T-helper 2 cell (primary cell): ENCODE measurements at regions not wholly inside any gene's neighbourhood (a gene's known extent, or its start where the extent isn't known, plus 50 kb on each side); places are given as distances from the start of the nearest gene placed in this dataset.
"Not testable (repeated sequence)": the region's sequence is repeated elsewhere in the genome, so short reads cannot be mapped to it uniquely, and the experiment has no call there.

Source experiments
- DNase-seq, 5 experiments: peaks; one replicate each; pipeline versions ENCODE4 v3.0.0 to v3.0.0-alpha.2; 2012 to 2022

DNA sequence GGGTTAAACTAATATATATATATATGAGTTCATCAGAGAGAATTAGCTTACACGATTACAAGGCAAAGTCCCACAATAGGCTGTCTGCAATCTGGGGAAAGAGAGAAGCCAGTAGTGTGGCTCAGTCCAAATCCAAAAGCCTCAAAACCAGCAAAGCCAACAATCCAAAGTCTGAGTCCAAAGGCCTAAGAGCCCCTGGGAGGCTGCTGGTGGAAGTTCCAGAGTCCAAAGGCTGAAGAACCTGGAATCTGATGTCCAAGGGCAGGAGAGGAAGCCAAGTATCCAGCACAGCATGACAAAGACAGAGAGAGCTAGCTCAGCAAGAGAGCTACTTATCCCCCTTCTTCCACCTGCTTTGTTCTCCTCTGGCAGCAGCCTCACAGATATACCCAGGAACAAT lies 274.7 kb upstream of the ID4 start:
- DNase-seq = no peak

DNA sequence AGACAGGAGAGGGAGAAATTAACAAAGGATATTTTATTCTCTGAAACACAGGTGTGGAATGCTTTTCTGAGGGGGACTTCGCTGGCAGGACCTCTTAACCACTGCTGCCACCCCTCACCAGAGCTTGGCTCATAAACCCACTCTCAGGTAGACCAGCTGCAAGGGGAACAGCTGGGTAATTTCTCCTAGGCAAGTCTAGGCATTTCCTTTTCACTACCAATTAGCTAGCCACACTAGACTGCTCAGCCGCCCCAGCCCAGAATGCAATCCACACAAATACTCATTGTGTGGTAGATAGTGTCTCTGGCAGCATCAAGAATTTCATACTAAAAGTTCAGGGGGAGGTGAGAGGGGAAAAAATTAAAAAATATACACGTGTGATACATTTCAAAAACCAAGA lies 267.6 kb upstream of the ID4 start:
- no peak for DNase-seq

DNA sequence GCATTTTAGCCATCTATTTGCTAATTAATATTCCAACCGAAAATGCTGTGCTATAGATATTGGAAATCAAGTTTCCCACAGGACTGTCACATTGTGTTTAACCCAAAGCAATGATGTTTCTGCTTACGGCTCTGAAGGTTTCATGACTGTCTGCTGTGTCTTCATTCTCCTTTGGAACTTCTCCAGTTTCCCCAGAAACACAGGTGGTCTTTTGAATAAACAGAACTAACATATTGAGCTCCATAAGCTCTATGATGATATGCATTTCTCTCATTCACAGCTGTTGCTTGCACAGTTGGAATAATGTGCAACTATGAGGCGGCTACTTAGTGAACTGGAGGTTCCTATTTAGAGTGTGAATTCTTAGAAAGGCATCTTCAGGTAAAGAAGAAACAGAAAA lies 266.0 kb upstream of the ID4 start:
- no peak for DNase-seq

DNA sequence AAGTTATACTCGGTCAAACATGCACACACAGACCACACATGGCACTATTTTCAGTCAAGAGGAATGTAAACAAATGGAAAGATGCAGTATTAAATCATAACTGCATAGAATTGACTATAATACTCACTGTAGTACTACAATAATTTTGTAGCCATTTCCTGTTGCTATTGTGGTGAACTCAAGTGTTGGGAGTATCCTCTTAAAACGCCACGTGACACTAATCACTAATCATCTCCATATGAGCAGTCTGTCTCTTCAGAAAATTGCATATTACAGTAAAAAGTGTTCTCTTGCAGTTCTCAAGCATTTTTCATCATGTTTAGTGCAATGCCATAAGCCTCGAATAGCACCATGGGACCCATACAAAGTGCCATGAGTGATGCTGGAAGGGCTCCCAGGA lies 258.7 kb upstream of the ID4 start:
- no peak for DNase-seq

DNA sequence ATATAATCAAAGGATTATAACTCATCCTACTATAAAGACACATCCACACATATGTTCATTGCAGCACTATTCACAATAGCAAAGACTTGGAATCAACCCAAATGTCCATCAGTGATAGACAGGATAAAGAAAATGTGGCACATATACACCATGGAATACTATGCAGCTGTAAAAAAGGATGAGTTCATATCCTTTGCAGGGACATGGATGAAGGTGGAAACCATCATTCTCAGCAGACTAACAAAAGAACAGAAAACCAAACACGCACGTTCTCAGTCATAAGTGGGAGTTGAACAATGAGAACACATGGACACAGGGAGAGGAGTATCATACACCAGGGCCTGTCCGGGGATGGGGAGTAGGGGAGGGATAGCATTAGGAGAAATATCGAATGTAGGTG lies 253.0 kb upstream of the ID4 start:
- DNase-seq = not testable (repeated sequence)

DNA sequence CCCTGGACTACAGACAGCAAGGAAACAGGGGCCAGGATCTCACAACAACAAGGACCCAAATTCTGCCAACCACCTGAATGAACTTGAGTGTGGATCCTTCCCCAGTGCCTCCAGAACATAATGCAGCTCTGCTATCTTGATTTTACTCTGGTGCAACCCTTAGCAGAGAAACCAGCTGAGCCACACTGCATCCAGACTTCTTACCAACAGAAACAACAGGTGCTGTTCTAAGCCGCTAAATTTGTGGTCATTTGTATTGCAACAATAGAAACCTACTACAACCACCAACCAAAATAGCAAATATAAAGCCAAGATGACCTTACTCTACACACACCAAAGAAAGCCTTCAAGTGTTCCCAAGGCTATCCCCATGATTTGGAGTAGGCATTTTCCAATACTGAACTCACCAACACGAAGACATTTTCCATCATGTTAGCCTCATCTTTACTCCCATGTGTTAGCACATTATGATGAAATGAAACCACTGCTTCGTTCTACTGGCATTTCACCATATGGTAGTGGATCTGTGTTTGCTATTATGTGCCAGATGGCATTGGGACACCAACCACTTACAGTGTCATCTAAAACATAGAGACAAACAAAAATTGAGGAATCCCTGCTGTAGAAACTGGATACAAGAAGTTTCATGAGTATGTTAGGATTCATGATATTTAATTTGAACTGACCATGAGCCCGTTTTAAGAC lies 249.8 kb upstream of the ID4 start:
- no peak for DNase-seq

DNA sequence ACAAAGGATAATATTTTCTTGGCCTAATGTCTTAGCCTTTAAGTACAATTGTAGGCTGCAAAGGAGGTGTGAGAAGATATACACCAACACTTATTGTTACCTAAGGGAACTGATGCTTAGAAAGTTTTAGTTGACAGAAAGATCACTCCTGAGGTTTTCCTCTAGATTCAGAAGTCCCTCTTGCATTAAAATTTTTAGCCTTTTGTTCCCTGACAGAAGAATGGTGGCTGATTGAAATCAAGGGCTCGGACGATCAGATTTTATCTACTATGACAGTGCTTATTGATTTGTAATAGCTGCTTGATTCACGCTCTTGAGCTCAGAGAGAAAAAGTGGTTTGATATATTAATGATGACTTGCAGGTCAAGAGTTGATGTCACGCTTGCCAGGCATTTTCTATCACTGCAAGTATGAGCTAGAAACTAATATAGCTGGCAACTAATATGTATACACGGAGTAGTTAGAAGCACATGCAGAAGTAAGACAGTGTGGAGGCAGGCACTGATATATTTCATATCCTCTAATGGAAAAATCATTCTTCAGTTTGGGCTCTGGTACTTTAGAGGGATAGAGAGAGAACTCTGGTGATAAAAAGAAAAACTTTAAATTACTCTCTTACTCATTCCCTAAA lies 246.6 kb upstream of the ID4 start:
- no peak for DNase-seq

DNA sequence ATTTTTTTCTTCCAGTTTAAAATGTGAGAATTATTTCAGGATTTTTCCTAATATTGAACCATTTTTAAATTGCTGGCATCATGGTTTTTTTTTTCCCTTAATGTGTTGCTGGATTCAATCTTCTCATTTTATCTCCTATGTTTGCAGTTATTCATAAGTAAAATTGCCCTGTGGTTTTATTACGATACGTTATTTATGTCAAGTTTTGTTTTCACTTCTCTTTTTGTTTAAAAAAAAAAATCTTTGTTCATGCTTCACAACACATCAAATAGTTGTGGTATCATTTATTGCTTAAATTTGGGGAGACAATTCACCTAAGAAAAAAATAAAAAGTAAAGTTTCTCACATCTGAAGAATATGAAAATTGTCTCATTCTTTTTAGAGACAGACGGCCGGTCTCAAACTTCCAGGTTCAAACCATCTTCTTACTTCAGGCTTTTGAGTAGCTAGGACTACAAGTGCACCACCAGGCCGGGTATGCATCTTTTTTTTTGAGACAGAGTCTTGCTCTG lies 239.3 kb upstream of the ID4 start:
- DNase-seq = no peak

DNA sequence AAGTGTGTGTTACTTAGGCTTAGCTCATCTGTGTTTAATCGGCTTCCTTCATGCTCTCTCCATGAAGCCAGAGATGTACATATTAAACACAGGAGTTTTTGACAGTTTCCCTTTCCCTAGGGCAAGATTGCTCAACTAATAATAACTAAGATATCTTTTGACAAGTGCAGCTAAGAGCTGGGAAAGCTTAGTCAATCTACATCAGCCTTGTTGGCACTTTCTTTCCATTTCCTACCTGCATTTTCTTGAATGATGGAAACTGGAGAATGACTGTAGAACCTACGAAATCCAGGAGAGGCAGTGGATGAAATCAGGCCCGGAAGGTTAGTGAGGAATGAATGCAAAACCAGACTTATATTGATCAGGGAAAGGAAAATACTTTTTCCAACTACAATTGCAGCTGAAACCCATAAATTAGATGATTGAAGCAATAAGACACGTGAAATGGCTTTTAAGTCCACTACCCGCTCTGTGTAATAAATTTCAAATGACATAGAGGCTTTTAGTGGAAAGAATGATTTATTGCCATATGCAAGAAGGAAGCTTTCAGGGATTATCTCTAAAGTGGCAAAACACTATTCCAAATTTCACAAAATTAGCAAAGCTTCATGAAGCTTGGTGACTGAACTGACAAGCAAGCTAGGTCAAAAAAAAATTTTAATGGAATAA lies 237.2 kb upstream of the ID4 start:
- no peak for DNase-seq

DNA sequence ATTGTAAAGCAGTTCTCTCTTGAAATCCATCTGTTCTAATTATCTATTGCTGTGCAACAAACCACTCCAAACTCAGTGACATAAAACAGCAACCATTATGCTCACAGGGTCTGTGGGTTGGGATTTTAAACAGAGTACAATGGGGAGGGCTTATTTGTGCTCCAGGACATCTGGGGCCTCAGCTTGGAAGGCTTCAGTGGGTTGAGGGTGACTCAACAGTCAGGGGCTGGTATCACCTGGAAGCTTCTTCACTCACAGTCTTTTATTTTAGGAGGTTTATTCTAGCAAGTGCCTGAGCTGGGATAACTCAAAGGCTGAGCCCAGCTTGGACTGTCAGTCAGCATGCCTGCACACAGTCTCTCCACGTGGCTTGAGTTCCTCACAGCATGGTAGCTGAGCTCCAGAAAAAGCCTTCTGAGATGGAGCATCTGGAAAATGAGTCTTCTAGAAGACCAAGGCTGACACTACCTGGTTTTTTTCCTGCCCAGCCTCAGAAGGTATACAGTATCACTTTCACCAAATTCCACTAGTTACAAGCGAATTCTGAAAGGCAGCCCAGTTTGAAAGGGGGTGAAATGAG lies 234.6 kb upstream of the ID4 start:
- DNase-seq = no peak

DNA sequence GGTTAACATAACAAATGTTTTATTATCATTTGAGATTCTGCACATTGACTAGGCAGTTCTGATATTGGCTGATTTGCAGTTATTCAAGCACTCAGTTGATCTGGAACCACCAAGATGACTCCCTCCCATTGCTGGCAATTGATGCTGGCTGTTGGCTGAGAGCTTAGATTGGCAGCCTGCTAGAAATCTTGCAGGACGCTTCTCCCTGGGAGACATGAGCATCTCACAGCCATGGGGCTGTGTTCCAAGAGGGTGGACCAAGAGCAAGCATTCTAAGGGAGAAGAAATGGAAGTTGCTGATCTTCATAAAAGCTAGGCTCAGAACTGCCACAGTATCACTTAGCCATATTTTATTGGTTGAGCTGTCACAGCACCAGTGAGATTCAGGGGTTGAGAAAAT lies 233.4 kb upstream of the ID4 start:
- DNase-seq = no peak

DNA sequence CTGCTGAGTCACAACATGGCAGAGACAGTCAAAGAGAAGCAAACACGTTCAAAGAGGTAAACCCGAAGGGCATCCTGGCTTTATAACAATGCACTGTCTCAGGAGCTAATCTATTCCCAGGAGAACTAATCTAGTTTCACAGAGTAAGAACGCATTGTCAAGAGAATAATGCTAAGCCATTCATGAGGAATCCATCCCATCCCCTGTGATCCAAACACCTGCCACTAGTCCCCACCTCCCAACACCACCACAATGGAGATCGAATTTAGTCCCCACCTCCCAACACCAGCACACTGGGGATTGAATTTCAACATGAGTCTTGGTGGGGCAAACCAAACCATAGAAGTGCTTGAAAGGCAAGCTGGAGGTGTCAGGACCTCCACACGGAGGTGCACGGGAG lies 231.5 kb upstream of the ID4 start:
- DNase-seq = no peak

DNA sequence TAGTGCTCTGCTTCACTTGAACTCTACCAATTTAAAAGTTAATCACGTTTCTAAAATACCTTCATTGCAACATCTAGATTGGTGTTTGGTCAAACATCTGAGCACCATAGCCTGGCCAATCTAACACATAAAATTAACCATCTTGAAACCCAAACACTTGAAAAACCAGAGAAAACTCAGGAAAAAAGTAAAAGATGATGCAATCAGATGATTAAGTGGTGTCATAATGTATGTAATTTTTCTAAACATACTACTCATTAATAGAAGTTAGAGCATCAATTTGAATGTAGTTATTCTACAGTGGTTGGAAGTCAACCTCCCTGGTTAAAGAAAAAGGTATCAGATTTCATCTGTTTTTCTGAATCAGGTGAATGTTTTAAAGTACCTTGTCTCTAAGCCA lies 228.6 kb upstream of the ID4 start:
- DNase-seq = no peak

DNA sequence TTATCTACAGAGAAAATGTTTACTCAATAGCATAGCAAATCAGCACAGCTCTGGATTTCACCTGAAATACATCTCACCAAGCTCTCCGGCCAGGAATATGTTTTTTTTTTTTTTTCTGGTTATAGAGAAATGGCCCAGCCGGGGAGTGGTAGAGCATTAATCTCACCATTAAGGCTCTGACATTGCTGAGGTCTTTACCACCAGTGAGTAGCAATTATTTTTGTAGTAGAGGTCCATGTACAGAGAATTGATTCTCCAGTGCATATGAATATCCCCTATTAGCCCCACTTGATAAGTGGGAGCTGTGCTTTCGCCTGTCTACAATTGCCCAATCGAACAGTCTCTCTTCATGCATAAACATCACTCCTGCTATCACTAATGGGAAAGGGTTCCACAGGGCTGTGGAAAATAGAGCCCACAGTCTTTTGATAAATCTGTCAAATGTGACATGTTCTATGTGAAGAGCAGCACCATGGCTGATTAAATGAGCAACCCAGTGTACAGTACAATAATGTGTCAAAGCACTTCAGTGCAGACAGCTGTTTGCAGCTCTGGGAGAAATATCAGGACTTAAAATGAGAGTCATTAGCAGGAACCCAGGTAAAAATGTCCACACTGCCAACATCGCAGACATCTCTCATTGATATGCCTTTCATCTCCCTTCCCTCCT lies 227.1 kb upstream of the ID4 start:
- no peak for DNase-seq

DNA sequence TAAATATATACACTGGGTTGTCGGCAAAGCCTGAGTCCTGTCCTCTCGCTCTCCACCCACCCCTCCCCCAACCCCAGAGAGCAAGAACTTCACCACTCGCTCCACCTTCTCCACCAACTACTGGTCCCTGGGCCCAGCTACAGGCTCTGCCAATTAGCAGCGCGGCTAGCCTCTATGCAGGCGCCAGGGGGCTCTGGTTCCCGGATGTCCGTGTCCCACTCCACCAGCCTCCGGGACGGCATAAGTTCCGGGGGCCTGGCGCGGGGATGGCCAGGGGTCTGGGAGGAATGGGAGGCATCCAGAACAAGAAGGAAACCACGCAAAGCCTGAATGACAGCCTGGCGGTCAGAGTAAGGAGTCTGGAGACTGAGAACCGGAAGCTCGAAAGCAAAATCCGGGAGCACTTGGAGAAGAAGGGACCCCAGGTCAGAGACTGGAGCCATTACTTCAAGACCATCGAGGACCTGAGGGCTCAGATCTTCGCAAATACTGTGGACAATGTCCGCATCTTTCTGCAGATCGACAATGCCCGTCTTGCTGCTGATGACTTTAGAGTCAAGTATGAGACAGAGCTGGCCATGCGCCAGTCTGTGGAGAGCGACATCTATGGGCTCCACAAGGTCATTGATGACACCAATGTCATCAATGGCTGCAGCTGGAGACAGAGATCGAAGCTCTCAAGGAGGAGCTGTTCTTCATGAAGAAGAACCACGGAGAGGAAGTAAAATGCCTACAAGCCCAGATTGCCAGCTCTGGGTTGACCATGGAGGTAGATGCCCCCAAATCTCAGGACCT lies 224.3 kb upstream of the ID4 start:
- not testable (repeated sequence) for DNase-seq

DNA sequence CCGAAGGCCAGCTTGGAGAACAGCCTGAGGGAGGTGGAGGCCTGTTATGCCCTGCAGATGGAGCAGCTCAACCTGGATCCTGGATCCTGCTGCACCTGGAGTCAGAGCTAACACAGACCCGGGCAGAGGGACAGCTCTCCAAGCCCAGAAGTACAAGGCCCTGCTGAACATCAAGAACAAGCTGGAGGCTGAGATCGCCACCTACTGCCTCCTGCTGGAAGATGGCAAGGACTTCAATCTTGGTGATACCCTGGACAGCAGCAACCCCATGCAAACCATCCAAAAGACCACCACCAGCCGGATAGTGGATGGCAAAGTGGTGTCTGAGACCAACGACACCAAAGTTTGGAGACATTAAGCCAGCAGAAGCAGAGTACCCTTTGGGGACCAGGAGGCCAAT lies 223.5 kb upstream of the ID4 start:
- DNase-seq = no peak

DNA sequence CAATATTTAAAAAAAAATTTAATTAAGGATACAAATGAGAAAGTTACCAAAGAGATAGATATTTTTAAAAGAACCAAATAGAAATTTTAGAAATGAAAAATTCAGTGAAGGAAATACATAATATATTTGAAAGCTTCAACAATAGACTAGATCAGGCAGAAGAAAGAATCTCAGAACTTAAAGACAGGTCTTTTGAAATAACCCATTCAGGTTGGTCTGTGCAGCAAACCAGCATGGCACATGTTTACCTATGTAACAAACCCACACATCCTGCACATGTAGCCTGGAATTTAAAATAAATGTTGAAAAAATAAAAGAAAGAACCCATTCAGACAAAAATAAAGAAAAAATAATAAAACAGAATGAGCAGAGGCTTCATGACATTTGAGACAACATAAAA lies 221.1 kb upstream of the ID4 start:
- DNase-seq = no peak

DNA sequence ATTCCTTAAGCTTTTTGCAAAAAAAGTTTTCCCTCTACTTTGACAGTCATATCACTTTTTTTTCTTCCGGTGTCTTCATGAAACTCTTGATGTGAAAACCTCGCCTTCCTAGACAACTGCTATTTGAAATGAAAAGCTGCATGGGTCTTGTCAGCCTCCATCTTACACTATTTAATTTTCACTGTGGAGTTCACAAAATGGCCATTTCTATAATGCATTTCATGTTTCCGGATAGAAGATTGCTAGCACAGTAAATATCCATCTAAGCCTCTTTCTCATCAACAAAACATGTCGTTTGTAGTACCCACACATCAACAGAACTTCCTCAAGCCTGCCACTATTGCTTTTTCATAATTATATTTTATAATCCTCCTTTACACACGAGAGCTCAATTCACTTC lies 204.9 kb upstream of the ID4 start:
- no peak for DNase-seq

DNA sequence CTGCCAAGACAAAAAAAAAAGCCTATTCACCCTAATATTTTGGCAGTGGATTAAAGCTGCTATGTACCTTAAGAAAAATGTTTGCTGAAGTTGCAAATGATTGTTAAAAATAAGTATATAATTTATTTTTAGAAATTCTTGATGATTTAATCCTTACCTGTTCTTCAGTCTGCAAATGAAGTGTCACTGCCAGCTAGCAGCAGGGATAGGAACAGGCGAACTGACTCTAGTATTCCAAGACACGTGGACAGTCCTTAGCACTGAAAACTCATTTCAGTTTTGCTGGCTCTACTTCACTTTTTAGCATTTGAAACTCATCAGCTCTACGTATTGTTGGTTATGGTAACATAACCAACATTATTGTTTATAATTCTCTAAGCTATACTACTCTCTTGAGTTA lies 204.4 kb upstream of the ID4 start:
- DNase-seq = no peak

DNA sequence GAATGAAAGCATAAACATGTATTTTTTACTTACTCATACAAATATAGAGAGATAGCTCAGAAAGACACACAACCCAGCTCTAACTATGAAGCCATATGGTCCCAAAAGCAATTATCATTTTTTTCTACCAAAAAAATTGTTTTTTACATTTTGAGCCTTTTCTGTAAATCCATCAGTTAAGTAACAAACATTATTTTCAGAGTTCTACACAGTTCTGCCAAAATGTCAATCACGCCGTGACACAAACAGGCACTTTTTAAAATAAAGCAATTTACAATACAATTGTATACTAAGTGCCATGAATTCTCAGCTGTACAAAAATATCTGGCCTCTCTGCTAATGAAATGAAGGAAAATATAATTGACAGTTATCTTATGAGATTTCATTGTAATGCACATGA lies 201.4 kb upstream of the ID4 start:
- DNase-seq = no peak

DNA sequence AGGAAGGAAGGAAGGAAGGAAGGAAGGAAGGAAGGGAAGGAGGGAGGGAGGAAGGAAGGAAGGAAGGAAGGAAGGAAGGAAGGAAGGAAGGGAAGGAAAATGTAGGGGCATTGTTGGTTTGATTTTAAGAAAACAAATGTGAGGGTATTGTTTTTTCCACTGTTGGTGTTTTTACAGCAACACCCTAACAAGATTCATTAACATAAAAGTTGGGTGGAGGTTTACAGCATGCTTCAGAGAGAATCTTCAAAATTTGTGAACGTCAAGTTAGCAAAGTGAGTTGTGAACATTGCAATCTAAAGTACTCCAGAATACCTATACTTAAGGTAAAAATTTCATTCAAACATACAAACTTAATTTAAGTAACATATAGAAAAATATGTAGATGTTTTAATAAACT lies 200.2 kb upstream of the ID4 start:
- DNase-seq = no peak

DNA sequence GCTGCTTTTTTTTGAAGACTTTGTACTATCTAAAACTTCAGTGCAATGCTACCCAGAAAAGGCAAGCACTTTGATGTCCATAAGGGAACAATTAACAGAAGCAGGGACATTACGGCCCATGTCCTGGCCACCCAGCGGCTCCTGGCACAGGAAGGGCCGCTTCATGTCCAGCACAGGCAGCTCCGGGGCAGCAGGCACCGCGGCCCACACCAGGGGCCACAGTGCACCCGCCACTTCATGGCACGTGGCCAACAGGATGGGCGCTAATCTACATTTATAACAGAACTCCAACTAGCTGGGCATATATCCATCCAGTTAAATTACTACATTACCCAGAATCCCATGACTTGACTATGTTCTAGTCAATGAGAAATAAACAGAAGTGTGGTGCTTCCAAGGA lies 198.2 kb upstream of the ID4 start:
- no peak for DNase-seq
